A673 (cell line): ENCODE measurements at regions not wholly inside any gene's neighbourhood (a gene's known extent, or its start where the extent isn't known, plus 50 kb on each side); places are given as distances from the start of the nearest gene placed in this dataset.

Experiments used
- BruUV-seq: library from RNA; stranded (reverse); fragments of 400-500 nt; replicated peaks from 2 replicates; lab custom pipeline; 2021; lab: Mats Ljungman, UMichigan
- CTCF ChIA-PET: fragments of 300-600 bp; sonication (Branson Sonifier 250); formaldehyde crosslinking; loops from one replicate; lab custom pipeline; 2022; ENCODE audit warnings: antibody characterized with exemption; lab: Charles Lee
- POLR2A ChIA-PET: fragments of 300-600 bp; sonication (Branson Sonifier 250); formaldehyde crosslinking; loops from one replicate; lab custom pipeline; 2022; ENCODE audit warnings: antibody characterized with exemption; ENCODE audit not compliant: low non-redundant PET; lab: Charles Lee
- DNase-seq: peaks from one replicate; pipeline ENCODE4 v3.0.0-alpha.2; 2015; ENCODE audit warnings: low spot score
- H3K27ac ChIP-seq: fragments of 200-600 bp; sonication (generic); 2 replicates; pipeline ENCODE4 v1.5.1; 2016; ENCODE audit warnings: mixed run types, low read depth, mild to moderate bottlenecking, mixed read lengths, antibody characterized with exemption, low read length; ENCODE audit not compliant: poor library complexity, severe bottlenecking
- H3K27me3 ChIP-seq: fragments of 200-600 bp; sonication (generic); replicated peaks from 2 replicates; pipeline ENCODE4 v1.6.1; 2017; ENCODE audit warnings: mixed run types, low read depth, mild to moderate bottlenecking, mixed read lengths, antibody characterized with exemption, low read length; ENCODE audit not compliant: insufficient read depth, poor library complexity
- H3K36me3 ChIP-seq: fragments of 200-600 bp; sonication (generic); 2 replicates; pipeline ENCODE4 v1.6.1; 2016; ENCODE audit warnings: mixed run types, mild to moderate bottlenecking, mixed read lengths, antibody characterized with exemption, low read length; ENCODE audit not compliant: insufficient read depth, poor library complexity, severe bottlenecking
- H3K4me1 ChIP-seq: fragments of 200-600 bp; sonication (generic); 2 replicates; pipeline ENCODE4 v1.6.1; 2017; ENCODE audit warnings: mixed run types, mild to moderate bottlenecking, mixed read lengths, antibody characterized with exemption, low read length; ENCODE audit not compliant: insufficient read depth, poor library complexity, severe bottlenecking
- H3K4me3 ChIP-seq: fragments of 200-600 bp; sonication (generic); 2 replicates; pipeline ENCODE4 v1.5.1; 2016; ENCODE audit warnings: low read depth, mixed run types, mild to moderate bottlenecking, mixed read lengths, low read length; ENCODE audit not compliant: poor library complexity, severe bottlenecking
- H3K9me3 ChIP-seq: fragments of 200-600 bp; sonication (generic); 2 replicates; pipeline ENCODE4 v1.6.1; 2016; ENCODE audit warnings: mixed run types, low read depth, mild to moderate bottlenecking, mixed read lengths, antibody characterized with exemption, low read length; ENCODE audit not compliant: poor library complexity, severe bottlenecking
- EZH2 ChIP-seq: fragments of 200-600 bp; sonication (generic); IDR thresholded peaks from 2 replicates; pipeline ENCODE4 v1.6.1; 2017; ENCODE audit warnings: borderline replicate concordance, low read depth, mild to moderate bottlenecking, mixed read lengths, antibody characterized with exemption, low read length; ENCODE audit not compliant: poor library complexity, severe bottlenecking
- intact Hi-C: fragments of 100-400 bp; cut with micrococcal nuclease; formaldehyde crosslinking; loops from one replicate; pipeline ENCODE4 v1.10.0; 2022; ENCODE audit not compliant: unreplicated experiment
- TF ChIP-seq, protein P1 (sequence below): fragments of 300-800, 200-600 bp; sonication (generic); conservative IDR thresholded peaks from 2 replicates; pipeline ENCODE4 v1.5.1; 2017; ENCODE audit warnings: low read depth, mild to moderate bottlenecking, antibody characterized with exemption, low read length, moderate library complexity, mixed read lengths

DNA sequence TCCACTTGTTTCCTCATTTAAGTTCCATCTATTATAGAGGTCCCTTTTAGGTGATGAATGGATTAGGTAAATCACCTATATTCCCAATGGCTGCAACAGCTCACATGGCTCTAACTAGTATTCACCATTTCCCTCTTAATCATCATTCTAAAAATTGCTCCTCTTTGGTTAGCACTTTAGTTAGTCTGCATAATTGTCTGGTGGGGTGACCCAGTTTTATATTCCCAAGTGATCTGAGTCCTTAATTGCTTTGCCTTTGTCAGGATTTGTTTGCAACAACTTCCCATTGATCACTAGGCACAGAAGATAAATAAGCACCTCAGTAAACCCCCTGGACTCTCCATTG is 395.2 kb downstream of the RAB38 start:
- intact Hi-C loops = no loop called here
- CTCF ChIA-PET = no interaction called here
- Histone ChIP-seq H3K4me3 (no peak overlapping the region), H3K27ac (no peak overlapping the region), H3K4me1 (no peaks in the 10 kb centered on the region), H3K27me3 (peaks cover 5% of the 10 kb centered on the region), H3K9me3 (no peaks in the 10 kb centered on the region), H3K36me3 (no peaks in the 10 kb centered on the region)
- no peak for DNase-seq
- POLR2A ChIA-PET = no interaction called here
- TF ChIP-seq, protein P1, sequence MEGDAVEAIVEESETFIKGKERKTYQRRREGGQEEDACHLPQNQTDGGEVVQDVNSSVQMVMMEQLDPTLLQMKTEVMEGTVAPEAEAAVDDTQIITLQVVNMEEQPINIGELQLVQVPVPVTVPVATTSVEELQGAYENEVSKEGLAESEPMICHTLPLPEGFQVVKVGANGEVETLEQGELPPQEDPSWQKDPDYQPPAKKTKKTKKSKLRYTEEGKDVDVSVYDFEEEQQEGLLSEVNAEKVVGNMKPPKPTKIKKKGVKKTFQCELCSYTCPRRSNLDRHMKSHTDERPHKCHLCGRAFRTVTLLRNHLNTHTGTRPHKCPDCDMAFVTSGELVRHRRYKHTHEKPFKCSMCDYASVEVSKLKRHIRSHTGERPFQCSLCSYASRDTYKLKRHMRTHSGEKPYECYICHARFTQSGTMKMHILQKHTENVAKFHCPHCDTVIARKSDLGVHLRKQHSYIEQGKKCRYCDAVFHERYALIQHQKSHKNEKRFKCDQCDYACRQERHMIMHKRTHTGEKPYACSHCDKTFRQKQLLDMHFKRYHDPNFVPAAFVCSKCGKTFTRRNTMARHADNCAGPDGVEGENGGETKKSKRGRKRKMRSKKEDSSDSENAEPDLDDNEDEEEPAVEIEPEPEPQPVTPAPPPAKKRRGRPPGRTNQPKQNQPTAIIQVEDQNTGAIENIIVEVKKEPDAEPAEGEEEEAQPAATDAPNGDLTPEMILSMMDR = no peak
- TF ChIP-seq EZH2 = no peak
- no TSS peak for BruUV-seq

DNA sequence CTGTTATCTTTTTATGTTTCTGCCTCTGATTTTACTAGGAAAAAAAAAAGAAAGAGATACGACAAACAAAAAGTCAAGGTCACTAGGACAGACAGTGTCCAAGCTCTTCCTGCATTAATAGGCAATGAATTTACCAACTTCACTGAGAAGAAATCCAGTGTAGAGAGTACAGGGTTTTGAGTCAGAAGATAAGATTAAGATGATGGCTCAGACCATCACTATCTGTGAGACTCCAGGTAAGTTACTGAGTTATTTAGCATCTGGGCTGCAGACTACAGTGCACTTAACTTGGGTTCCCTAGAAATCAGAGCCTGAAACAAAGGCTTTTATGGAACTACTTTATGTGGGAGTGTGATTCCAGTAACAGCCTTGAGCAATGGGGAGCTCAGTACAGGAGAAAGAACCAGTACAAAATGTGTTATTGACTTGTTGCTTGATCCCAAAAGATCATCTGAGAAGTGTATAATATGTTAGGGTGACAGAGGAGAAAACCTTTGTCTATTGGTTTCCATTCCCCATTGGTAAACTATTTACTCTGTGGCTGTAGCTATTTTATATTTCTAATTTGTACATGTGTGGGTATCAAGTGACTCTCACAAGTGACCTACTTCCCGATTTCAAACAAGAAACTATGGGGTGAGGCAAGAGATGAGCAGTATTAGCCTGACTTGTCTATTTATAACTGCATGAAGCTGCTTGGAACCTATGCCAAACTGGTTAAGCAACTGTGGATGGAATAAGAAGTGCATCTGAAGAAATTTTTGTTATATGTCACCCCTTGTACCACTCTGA is 395.8 kb downstream of the RAB38 start:
- Histone ChIP-seq H3K36me3 (no peaks in the 10 kb centered on the region), H3K4me1 (no peaks in the 10 kb centered on the region), H3K27me3 (peaks cover 6% of the 10 kb centered on the region), H3K27ac (no peak overlapping the region), H3K4me3 (no peak overlapping the region), H3K9me3 (no peaks in the 10 kb centered on the region)
- TF ChIP-seq, protein P1 = no peak
- TF ChIP-seq EZH2 = no peak
- no TSS peak for BruUV-seq
- POLR2A ChIA-PET = no interaction called here
- intact Hi-C loops = no loop called here
- DNase-seq = no peak
- CTCF ChIA-PET = no interaction called here

DNA sequence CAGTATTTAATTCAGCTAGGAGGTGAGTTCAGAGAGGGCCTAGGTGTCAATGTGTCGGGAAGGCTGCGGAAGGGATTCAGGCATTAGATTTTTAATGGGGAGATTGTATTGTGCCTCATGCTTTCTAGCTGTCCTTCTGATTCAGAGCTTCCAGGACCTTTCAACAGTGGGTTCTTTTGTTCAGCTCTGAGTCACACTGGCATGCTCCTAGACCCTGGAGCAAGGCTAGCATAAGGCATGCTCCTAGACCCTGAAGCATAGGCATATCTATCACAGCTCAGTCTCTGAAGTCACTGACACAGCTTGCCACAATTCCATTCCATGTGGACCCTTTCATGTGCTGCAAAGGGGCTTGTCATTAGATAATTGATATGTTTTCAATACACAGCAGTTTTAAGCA is 396.9 kb downstream of the RAB38 start:
- BruUV-seq = no TSS peak
- no peak for DNase-seq
- Histone ChIP-seq H3K36me3 (no peaks in the 10 kb centered on the region), H3K9me3 (no peaks in the 10 kb centered on the region), H3K4me3 (no peak overlapping the region), H3K4me1 (no peaks in the 10 kb centered on the region), H3K27me3 (peaks cover 11% of the 10 kb centered on the region), H3K27ac (no peak overlapping the region)
- CTCF ChIA-PET = no interaction called here
- POLR2A ChIA-PET = no interaction called here
- intact Hi-C loops = no loop called here
- TF ChIP-seq, protein P1 = no peak
- TF ChIP-seq EZH2 = no peak
